ENCODE measurements at regions not wholly inside any gene's neighbourhood (a gene's known extent, or its start where the extent isn't known, plus 50 kb on each side); places are given as distances from the start of the nearest gene placed in this dataset.
"Not testable (repeated sequence)": the region's sequence is repeated elsewhere in the genome, so short reads cannot be mapped to it uniquely, and the experiment has no call there.

- Mint-ChIP-seq H3K27ac (no peak overlapping the region), H3K27me3 (peaks cover 1% of the 10 kb centered on the region), H3K4me3 (no peak overlapping the region), H3K4me1 (ENCODE audit: low read depth) (no peaks in the 10 kb centered on the region), H3K9me3 (no peaks in the 10 kb centered on the region), H3K36me3 (ENCODE audit: low read depth) (no peaks in the 10 kb centered on the region)
- DNase-seq = no peak
Measured at GRCh38 chr4:18155067-18156041, 133.8 kb upstream of the LCORL start.

GRCh38 chr4:18138076-18138665 lies 116.6 kb upstream of the LCORL start:
- no peak for DNase-seq
- H3K4me3 Mint-ChIP-seq = no peak overlapping the region
- H3K4me1 Mint-ChIP-seq (ENCODE audit: low read depth) = no peaks in the 10 kb centered on the region
- H3K27me3 Mint-ChIP-seq = peaks cover 9% of the 10 kb centered on the region
- H3K9me3 Mint-ChIP-seq = no peaks in the 10 kb centered on the region
- no peak overlapping the region for H3K27ac Mint-ChIP-seq
- H3K36me3 Mint-ChIP-seq (ENCODE audit: low read depth) = no peaks in the 10 kb centered on the region

GRCh38 chr4:18134111-18134510 lies 112.6 kb upstream of the LCORL start:
- no peak for DNase-seq
- Mint-ChIP-seq H3K9me3 (no peaks in the 10 kb centered on the region), H3K36me3 (ENCODE audit: low read depth) (no peaks in the 10 kb centered on the region), H3K4me3 (no peak overlapping the region), H3K4me1 (ENCODE audit: low read depth) (no peaks in the 10 kb centered on the region), H3K27me3 (peaks cover 17% of the 10 kb centered on the region), H3K27ac (no peak overlapping the region)

- H3K27ac Mint-ChIP-seq = no peak overlapping the region
- H3K27me3 Mint-ChIP-seq = peaks cover 27% of the 10 kb centered on the region
- H3K36me3 Mint-ChIP-seq (ENCODE audit: low read depth) = no peaks in the 10 kb centered on the region
- no peak for DNase-seq
- no peaks in the 10 kb centered on the region for H3K9me3 Mint-ChIP-seq
- no peak overlapping the region for H3K4me3 Mint-ChIP-seq
- H3K4me1 Mint-ChIP-seq (ENCODE audit: low read depth) = no peaks in the 10 kb centered on the region
Measured at GRCh38 chr4:18130256-18130655, 108.7 kb upstream of the LCORL start.

GRCh38 chr4:18128241-18128640 lies 106.7 kb upstream of the LCORL start:
- H3K27ac Mint-ChIP-seq = no peak overlapping the region
- DNase-seq = no peak
- H3K27me3 Mint-ChIP-seq = peaks cover 22% of the 10 kb centered on the region
- H3K4me3 Mint-ChIP-seq = no peak overlapping the region
- H3K9me3 Mint-ChIP-seq = no peaks in the 10 kb centered on the region
- no peaks in the 10 kb centered on the region for H3K36me3 Mint-ChIP-seq (ENCODE audit: low read depth)
- H3K4me1 Mint-ChIP-seq (ENCODE audit: low read depth) = no peaks in the 10 kb centered on the region

GRCh38 chr4:18127030-18127429 lies 105.5 kb upstream of the LCORL start:
- no peaks in the 10 kb centered on the region for H3K36me3 Mint-ChIP-seq (ENCODE audit: low read depth)
- no peak for DNase-seq
- no peaks in the 10 kb centered on the region for H3K4me1 Mint-ChIP-seq (ENCODE audit: low read depth)
- no peak overlapping the region for H3K27ac Mint-ChIP-seq
- no peak overlapping the region for H3K4me3 Mint-ChIP-seq
- no peaks in the 10 kb centered on the region for H3K9me3 Mint-ChIP-seq
- H3K27me3 Mint-ChIP-seq = peaks cover 20% of the 10 kb centered on the region

GRCh38 chr4:18113710-18114331 lies 92.3 kb upstream of the LCORL start:
- Mint-ChIP-seq H3K4me3 (no peak overlapping the region), H3K27ac (no peak overlapping the region), H3K27me3 (peaks cover 30% of the 10 kb centered on the region), H3K4me1 (ENCODE audit: low read depth) (no peaks in the 10 kb centered on the region), H3K36me3 (ENCODE audit: low read depth) (no peaks in the 10 kb centered on the region), H3K9me3 (no peaks in the 10 kb centered on the region)
- no peak for DNase-seq

GRCh38 chr4:18111081-18111480 lies 89.5 kb upstream of the LCORL start:
- H3K4me3 Mint-ChIP-seq = no peak overlapping the region
- no peaks in the 10 kb centered on the region for H3K36me3 Mint-ChIP-seq (ENCODE audit: low read depth)
- H3K9me3 Mint-ChIP-seq = no peaks in the 10 kb centered on the region
- no peak for DNase-seq
- H3K27ac Mint-ChIP-seq = no peak overlapping the region
- H3K4me1 Mint-ChIP-seq (ENCODE audit: low read depth) = no peaks in the 10 kb centered on the region
- H3K27me3 Mint-ChIP-seq = peaks cover 24% of the 10 kb centered on the region

GRCh38 chr4:18110099-18110498 lies 88.5 kb upstream of the LCORL start:
- no peaks in the 10 kb centered on the region for H3K36me3 Mint-ChIP-seq (ENCODE audit: low read depth)
- H3K9me3 Mint-ChIP-seq = no peaks in the 10 kb centered on the region
- no peak overlapping the region for H3K4me3 Mint-ChIP-seq
- DNase-seq = no peak
- H3K4me1 Mint-ChIP-seq (ENCODE audit: low read depth) = no peaks in the 10 kb centered on the region
- no peak overlapping the region for H3K27ac Mint-ChIP-seq
- peaks cover 17% of the 10 kb centered on the region for H3K27me3 Mint-ChIP-seq

- no peaks in the 10 kb centered on the region for H3K4me1 Mint-ChIP-seq (ENCODE audit: low read depth)
- H3K27me3 Mint-ChIP-seq = peaks cover 13% of the 10 kb centered on the region
- no peaks in the 10 kb centered on the region for H3K36me3 Mint-ChIP-seq (ENCODE audit: low read depth)
- no peak overlapping the region for H3K27ac Mint-ChIP-seq
- no peak for DNase-seq
- H3K4me3 Mint-ChIP-seq = no peak overlapping the region
- no peaks in the 10 kb centered on the region for H3K9me3 Mint-ChIP-seq
Measured at GRCh38 chr4:18109676-18110075, 88.1 kb upstream of the LCORL start.

GRCh38 chr4:18107848-18108528 lies 86.4 kb upstream of the LCORL start:
- H3K4me3 Mint-ChIP-seq, DNase-seq: not testable (repeated sequence)
- H3K27me3 Mint-ChIP-seq = peaks cover 13% of the 10 kb centered on the region

GRCh38 chr4:18106620-18107019 lies 85.1 kb upstream of the LCORL start:
- no peak overlapping the region for H3K27ac Mint-ChIP-seq
- no peaks in the 10 kb centered on the region for H3K9me3 Mint-ChIP-seq
- H3K27me3 Mint-ChIP-seq = peaks cover 13% of the 10 kb centered on the region
- no peaks in the 10 kb centered on the region for H3K4me1 Mint-ChIP-seq (ENCODE audit: low read depth)
- no peak overlapping the region for H3K4me3 Mint-ChIP-seq
- H3K36me3 Mint-ChIP-seq (ENCODE audit: low read depth) = no peaks in the 10 kb centered on the region
- no peak for DNase-seq

More at GRCh38 chr4:18107848-18108528, 86.4 kb upstream of the LCORL start:
- not testable (repeated sequence) for H3K4me1 Mint-ChIP-seq (ENCODE audit: low read depth); H3K9me3 Mint-ChIP-seq; H3K36me3 Mint-ChIP-seq (ENCODE audit: low read depth); H3K27ac Mint-ChIP-seq

- Mint-ChIP-seq H3K27ac (no peak overlapping the region), H3K27me3 (peaks cover 15% of the 10 kb centered on the region)
Measured at GRCh38 chr4:18105030-18106011, 83.8 kb upstream of the LCORL start.

More at GRCh38 chr4:18105030-18106011, 83.8 kb upstream of the LCORL start:
- Mint-ChIP-seq H3K4me1 (ENCODE audit: low read depth) (no peaks in the 10 kb centered on the region), H3K9me3 (no peaks in the 10 kb centered on the region), H3K4me3 (no peak overlapping the region), H3K36me3 (ENCODE audit: low read depth) (no peaks in the 10 kb centered on the region)
- no peak for DNase-seq
